ENCODE measurements at regions not wholly inside any gene's neighbourhood (a gene's known extent, or its start where the extent isn't known, plus 50 kb on each side); places are given as distances from the start of the nearest gene placed in this dataset.
"Not testable (repeated sequence)": the region's sequence is repeated elsewhere in the genome, so short reads cannot be mapped to it uniquely, and the experiment has no call there.

GRCh38 chr17:27010138-27010537, 283.8 kb upstream of the WSB1 start:
- TF ChIP-seq CTCF (conservative IDR thresholded peaks at IDR 0.05; ENCODE audit: low read length); EZH2phosphoT487 (IDR thresholded peaks at IDR 0.05; ENCODE audit: borderline replicate concordance): not testable (repeated sequence)
